HG02840 (cell line): ENCODE measurements at regions not wholly inside any gene's neighbourhood (a gene's known extent, or its start where the extent isn't known, plus 50 kb on each side); places are given as distances from the start of the nearest gene placed in this dataset.

Experiments
- ATAC-seq: cut with Tn5 transposase; IDR thresholded peaks from one replicate; pipeline ENCODE4 v1.9.1; 2021; ENCODE audit warnings: mild to moderate bottlenecking, moderate library complexity, moderate number of reproducible peaks; ENCODE audit not compliant: unreplicated experiment, low FRiP score

GRCh38 chr4:18858229-18858922 is 836.8 kb upstream of the LCORL start:
- ATAC-seq, result no peak

DNA sequence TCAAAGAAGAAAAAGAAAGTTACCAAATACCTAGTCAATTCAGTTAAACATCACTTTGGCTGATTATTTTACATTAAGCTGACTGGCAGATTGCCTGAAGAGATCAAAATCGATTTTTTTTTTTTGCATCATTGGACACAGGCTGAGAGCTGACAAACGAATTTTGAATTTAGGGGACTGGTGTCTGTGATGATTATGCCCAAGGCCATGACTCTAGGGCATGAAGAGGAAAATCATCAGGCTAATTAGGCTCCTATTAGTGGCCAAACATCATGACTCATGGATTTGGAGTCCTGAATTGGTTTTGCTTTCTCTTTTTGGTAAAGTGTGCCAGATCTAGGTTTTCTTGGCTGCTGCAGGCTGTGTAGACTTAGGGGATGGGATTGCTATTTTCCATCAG is 829.3 kb upstream of the LCORL start:
- no peak for ATAC-seq

GRCh38 chr4:18847249-18847890 is 825.8 kb upstream of the LCORL start:
- no peak for ATAC-seq

DNA sequence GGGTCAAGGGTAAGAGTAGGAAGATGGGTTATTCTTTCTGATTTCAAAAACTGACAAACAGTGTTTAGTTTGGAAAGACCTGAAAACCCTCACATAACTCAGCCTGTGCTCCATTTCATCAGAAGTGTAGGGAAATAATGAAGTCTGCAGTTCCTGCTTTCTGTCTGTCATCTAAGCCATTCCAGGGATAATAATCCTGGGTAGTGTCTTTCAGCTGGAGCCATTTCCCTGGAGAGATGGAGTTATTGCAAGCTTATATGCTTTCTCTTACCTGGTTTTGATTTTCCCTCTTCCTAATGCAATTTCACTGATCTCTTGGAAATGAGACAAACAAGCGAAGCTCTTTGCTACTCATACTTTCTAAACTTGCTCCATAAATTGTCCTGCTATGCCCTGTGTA is 824.8 kb upstream of the LCORL start:
- ATAC-seq, result no peak

DNA sequence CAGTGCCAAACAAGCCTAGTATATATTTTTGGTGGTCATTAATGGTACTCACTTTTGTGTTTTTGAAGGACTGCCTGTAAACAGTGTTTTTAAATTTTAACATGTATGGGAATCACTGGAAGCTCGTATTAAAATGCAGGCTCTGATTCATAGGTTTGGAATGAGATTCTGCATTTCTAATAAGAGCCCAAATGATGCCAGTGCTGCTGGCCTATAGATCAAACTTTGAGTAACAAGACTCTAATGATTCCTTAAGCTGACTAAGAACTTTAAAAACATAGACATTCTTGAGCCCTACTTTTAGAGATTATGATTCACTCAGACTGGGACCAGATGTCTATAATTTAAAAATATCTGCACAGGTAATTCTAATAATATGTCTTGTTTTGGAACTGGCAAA is 823.2 kb upstream of the LCORL start:
- no peak for ATAC-seq

DNA sequence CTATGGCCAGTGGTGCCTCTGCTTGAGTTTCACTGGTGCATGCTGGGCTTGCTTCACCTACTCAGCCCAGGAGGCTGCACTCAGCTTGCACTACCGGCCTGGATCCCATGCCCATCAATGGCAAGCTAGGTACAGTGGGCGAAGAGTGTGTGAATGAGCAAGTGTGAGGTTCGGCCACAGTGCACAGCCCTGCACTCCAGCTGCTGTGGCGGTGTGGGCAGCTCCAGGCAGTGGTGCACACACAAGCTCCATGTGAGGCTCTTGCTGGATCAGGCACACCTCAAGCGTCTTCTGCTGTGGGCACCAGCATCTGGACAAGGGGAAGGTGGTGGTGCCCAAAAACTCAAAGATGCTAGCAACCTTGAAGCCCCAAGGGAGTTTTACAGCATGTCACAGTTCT is 820.9 kb upstream of the LCORL start:
- no peak for ATAC-seq

GRCh38 chr4:18840481-18840880 is 818.9 kb upstream of the LCORL start:
- ATAC-seq, result no peak

DNA sequence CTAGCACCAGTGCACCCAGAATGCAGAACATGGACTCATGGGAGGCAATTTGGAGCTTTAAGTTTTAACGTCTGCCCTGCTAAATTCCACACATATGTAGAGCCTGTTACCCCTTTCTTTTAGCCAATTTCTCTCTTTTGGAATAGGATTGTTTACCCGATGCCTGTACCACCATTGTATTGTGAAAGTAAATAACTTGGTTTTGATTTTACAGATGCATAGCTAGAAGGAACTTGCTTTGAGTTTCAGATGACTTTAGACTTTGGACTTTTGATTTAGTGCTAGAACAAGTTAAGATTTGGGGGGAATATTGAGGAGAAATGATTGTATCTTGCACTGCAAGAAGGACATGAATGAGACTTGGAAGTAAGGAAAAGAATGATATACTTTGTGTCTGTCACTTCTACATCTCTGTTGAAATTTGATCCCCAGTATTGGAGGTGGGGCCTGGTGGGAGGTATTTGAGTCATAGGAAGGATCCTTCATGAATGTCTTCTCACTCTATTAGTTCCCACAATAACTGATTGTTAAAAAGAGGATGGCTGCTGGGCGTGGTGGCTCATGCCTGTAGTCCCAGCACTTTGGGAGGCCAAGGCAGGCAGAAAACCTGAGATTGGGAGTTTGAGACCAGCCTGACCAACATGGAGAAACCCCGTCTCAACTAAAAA is 794.8 kb upstream of the LCORL start:
- ATAC-seq, result no peak

DNA sequence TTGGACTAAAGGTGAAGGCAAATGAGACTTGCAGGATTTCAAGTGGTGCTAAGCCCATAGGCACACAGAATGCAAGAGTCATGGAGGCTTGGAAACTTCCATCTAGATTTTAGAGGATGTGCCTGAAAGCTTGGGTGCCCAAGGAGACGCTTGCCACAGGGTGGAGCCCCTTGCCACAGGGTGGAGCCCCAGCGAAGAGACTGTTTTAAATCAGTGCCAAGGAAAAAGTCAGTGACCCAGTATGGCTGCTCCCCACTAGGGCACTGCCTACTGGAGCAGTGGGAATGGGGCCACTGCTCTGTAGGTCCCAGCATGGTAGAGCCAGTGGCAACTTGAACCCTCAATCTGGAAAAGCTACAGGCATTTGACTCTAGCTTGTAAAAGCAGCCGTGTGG is 794.2 kb upstream of the LCORL start:
- ATAC-seq, result no peak

GRCh38 chr4:18815081-18815778 is 793.7 kb upstream of the LCORL start:
- ATAC-seq, result no peak

DNA sequence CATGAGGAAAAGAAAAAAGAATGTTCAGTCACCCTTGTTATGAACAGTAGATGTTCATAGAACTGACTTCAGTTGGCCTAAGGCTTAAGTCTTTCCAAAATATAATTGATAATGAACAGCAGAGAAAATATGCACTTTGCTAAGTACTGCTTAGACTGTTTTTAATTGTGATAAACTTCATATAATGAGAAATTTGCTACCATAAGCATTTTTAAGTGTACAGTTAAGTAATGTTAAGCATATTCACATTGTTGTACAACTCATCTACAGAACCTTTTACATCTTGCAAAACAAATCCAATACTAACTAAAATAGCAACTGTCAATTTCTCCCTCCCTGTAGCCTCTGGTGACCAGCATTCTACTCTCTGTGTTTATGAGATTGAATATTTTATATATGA is 792.2 kb upstream of the LCORL start:
- no peak for ATAC-seq

DNA sequence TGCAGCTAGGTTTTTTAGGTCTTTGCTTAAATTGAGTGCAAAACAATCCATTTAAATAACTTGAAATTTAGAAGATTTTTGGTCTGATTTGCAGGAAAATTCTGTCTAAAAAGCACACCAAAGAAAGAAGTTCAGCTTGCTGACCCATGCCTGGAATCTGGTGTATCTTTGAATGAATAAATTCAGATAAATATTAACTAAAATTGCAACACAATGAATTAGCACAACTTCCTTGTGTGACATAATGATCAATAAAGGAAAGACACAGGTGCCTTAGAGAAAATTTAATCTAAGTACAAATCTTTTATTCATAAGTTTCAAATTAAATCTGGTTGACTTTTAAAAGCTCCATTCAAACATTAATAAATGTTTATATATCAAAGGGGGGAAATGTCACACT is 791.5 kb upstream of the LCORL start:
- no peak for ATAC-seq

DNA sequence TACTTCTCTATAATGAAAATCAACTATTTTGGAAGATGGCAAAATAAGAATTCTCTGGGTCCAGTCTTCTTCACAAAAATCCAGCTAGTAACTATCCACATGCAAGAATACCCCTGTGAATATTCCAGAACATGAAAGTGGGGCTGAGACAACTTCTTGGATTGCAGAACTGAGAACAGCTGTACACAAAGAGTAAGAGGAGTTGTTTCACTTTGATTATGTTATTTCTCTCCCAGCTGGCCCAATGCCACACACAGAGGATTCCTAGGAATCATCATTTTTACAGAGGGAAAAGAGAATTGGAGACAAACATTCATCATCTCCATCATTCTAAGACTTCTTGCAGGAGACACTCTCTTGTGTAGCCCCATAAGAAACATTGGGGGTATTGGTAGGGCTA is 782.2 kb upstream of the LCORL start:
- no peak for ATAC-seq

- ATAC-seq, result no peak
These were observed 776.6 kb upstream of the LCORL start for GRCh38 chr4:18798123-18798522.

DNA sequence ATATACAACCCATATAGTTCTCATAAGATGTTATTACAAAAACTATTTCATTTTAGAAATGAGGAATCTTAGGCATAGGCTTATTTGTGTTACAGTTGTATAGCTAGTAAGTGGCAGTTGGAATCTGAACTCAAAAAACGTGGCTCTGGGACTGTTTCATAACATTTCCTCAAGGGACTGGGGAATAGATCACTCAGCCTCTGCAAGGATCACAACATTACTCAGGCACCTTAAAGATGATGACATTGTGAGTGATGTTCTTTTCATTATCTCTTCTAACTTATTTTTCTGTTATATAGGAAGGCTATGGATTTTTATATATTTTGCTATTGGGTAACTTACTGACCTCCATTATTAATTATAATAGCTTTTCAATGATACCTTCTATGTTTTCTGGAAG is 774.2 kb upstream of the LCORL start:
- ATAC-seq, result no peak

DNA sequence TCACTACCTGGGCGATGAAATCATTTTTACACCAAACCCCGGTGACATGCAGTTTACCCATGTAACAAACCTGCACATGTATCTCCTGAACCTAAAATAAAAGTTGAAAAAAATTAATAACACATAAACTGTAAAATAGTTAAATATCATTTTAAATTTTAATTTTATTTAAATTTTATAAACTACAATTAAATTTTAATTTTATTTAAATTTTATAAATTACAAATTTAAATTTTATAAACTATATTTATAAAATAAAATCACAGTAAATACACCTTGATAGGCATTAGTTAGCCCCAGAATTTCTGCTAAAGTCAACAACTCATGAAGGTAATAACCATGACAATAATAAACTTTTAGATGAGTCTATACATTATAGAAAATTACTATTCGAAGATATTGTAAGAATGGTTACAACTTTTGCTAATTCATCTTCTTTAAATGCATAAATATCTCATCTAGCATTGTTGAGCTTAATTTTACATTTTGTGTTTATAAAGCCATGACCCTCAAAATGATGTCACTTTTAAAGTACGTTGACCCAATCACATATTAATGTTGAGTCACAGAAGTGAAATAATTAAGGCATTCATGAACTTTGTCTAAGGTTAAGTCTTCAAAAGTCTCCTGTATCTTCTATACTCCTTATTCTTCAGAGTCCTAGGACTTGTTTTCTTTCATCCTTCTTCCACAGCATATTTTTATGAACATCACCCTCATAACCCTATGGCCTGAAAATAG is 755.8 kb upstream of the LCORL start:
- ATAC-seq, result no peak

DNA sequence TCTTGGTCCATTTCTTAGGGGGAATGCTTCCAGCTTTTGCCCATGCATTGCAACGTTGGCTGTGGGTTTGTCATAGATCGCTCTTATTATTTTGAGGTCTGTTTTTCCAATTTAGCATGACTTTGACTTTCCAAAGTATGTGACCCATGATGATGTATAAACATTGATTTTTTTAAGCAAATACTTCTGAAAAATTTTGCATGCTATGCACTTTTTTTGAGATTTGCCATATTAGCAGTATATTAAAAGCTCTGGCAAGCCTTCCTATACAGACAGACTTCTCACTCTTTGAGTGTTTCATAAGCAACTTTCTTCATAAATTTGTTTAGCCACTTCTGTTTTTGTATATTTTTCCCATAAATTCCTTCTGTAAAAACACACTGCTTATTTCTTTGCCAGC is 746.4 kb upstream of the LCORL start:
- ATAC-seq, result no peak

DNA sequence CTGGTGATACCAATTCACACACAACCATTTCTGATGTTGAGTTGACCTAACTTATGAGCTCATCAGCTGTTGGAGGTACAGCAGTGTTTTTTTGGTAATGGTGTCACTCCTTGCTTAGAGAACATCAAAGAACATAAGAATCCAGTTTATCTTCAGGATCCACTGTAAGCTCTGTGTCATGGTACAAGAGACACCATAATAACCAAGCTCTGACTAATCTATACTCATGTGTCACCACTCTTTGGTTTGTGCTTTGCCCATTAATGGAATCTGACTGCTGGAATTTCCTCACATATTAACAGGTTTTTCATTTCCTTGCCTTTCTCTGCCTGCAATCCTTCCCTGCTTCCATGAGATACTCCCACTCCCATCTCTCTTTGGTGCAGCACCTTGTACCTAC is 735.1 kb upstream of the LCORL start:
- ATAC-seq, result no peak

DNA sequence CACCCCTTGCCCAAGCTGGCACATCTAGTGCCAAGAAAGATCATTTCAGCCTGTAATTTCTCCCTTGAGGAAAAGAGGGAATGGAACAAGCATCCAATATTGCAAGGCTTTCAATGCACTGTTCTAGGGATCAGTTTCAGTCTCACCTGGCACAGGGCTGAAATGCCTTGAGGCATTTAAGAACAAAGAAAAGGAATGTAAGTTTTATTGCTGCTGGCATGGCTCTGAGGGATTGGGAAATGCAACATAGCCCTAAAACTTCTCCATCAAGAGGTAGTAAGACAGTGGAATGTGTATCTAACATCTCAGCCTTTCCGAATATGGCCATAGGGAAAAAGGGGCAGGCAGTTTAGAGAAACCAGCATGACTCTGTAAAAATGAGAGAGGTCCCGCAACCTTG is 732.6 kb upstream of the LCORL start:
- no peak for ATAC-seq

DNA sequence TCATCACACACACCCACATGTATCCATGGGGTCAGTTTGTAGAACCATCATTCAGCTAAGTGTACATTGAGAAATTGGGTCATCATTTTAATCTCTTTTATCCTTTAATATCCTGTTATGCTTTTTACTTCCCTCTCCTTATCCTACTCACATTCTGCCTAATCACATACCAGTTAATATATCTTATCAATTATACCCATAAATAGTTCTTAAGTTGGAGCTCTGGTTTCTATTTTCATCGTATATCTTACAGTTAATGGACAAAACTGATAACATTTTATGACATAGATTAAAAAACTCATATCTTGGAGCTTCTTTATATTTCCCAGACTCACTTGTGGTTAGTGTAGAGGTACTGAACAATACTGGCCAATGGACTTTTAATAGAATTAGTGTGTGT is 729.5 kb upstream of the LCORL start:
- ATAC-seq, result no peak

GRCh38 chr4:18749391-18749790 is 727.8 kb upstream of the LCORL start:
- no peak for ATAC-seq
